Endodermal cell (in vitro differentiated cells): ENCODE measurements at regions not wholly inside any gene's neighbourhood (a gene's known extent, or its start where the extent isn't known, plus 50 kb on each side); places are given as distances from the start of the nearest gene placed in this dataset.

Experiments
- DNase-seq: peaks from one replicate; pipeline ENCODE4 v3.0.0-alpha.2; 2017
- H3K27ac ChIP-seq: 2 replicates; pipeline ENCODE4 v1.5.1; 2013; ENCODE audit warnings: mild to moderate bottlenecking, low read depth, low read length, moderate library complexity
- H3K27me3 ChIP-seq: 2 replicates; pipeline ENCODE4 v1.6.1; 2013; ENCODE audit warnings: mild to moderate bottlenecking, low read length, moderate library complexity; ENCODE audit not compliant: insufficient read depth, control insufficient read depth, poor library complexity, severe bottlenecking
- H3K36me3 ChIP-seq: 2 replicates; pipeline ENCODE4 v1.7.0; 2013; ENCODE audit warnings: mild to moderate bottlenecking, low read length, moderate library complexity; ENCODE audit not compliant: control insufficient read depth, insufficient read depth
- H3K4me1 ChIP-seq: one replicate; pipeline ENCODE4 v1.7.0; 2013; ENCODE audit warnings: low read length; ENCODE audit not compliant: control insufficient read depth, insufficient read depth
- H3K4me3 ChIP-seq: 2 replicates; pipeline ENCODE4 v1.5.1; 2013; ENCODE audit warnings: mild to moderate bottlenecking, low read length, moderate library complexity
- H3K9ac ChIP-seq: 2 replicates; pipeline ENCODE4 v1.6.1; 2013; ENCODE audit warnings: mild to moderate bottlenecking, low read length, moderate library complexity; ENCODE audit not compliant: poor library complexity, severe bottlenecking; ENCODE audit errors: extremely low read depth
- H3K9me3 ChIP-seq: 2 replicates; pipeline ENCODE4 v1.6.1; 2013; ENCODE audit warnings: mild to moderate bottlenecking, low read length, moderate library complexity; ENCODE audit not compliant: control insufficient read depth
- H3K27ac Mint-ChIP-seq: 2 replicates; pipeline ENCODE4 v1.8.0; 2020; ENCODE audit warnings: mixed read lengths
- H3K27me3 Mint-ChIP-seq: 2 replicates; pipeline ENCODE4 v1.8.0; 2021; ENCODE audit warnings: mild to moderate bottlenecking, mixed read lengths; ENCODE audit not compliant: insufficient read depth
- H3K36me3 Mint-ChIP-seq: 2 replicates; pipeline ENCODE4 v1.8.0; 2020; ENCODE audit warnings: low read depth, mixed read lengths
- H3K4me1 Mint-ChIP-seq: 2 replicates; pipeline ENCODE4 v1.8.0; 2020; ENCODE audit warnings: mixed read lengths
- H3K4me3 Mint-ChIP-seq: 2 replicates; pipeline ENCODE4 v1.8.0; 2020; ENCODE audit warnings: mild to moderate bottlenecking, moderate library complexity, mixed read lengths
- H3K9me3 Mint-ChIP-seq: 2 replicates; pipeline ENCODE4 v1.8.0; 2020; ENCODE audit warnings: mild to moderate bottlenecking, mixed read lengths
- WGBS, 2 experiments: methylation state at CpG; one replicate each; pipeline versions ENCODE4 v1.1.5 to v1.1.7; 2013; ENCODE audit warnings: missing lambda C conversion rate in 2 of 2, mixed read lengths in 1 of 2; ENCODE audit not compliant: insufficient coverage in 1 of 2, insufficient read length in 1 of 2; 5-methylcytosine and 5-hydroxymethylcytosine counted together
- TF ChIP-seq, protein P1 (sequence below): fragments of 200-600 bp; sonication (generic); conservative IDR thresholded peaks from 2 replicates; pipeline ENCODE4 v1.5.0; 2021; ENCODE audit warnings: antibody characterized with exemption, mild to moderate bottlenecking

DNA sequence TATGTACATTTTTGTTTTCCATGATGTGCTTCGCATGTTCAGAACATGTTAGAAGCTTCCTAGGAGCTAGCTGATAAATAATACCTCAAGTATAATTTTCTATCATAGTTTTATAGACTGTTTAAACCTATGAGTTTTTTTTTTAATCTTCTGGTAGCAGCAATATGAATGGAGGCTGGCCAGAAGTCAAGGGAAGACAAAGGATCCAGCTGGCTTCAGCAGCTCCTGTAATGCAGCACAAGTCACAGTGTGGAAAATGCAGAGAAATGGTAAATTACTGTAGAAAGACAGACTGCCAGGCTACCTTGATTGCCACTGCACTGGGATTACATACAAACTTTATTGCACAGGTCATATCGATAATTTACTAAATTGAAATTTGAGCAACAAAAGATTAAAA lies 537.9 kb downstream of the IQCM start:
- no peak overlapping the region for H3K4me3 ChIP-seq
- TF ChIP-seq, protein P1, sequence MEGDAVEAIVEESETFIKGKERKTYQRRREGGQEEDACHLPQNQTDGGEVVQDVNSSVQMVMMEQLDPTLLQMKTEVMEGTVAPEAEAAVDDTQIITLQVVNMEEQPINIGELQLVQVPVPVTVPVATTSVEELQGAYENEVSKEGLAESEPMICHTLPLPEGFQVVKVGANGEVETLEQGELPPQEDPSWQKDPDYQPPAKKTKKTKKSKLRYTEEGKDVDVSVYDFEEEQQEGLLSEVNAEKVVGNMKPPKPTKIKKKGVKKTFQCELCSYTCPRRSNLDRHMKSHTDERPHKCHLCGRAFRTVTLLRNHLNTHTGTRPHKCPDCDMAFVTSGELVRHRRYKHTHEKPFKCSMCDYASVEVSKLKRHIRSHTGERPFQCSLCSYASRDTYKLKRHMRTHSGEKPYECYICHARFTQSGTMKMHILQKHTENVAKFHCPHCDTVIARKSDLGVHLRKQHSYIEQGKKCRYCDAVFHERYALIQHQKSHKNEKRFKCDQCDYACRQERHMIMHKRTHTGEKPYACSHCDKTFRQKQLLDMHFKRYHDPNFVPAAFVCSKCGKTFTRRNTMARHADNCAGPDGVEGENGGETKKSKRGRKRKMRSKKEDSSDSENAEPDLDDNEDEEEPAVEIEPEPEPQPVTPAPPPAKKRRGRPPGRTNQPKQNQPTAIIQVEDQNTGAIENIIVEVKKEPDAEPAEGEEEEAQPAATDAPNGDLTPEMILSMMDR = no peak
- H3K9ac ChIP-seq = no peak overlapping the region
- H3K9me3 ChIP-seq = no peaks in the 10 kb centered on the region
- H3K36me3 ChIP-seq = no peaks in the 10 kb centered on the region
- WGBS, 2 experiments = 87% methylated on average over 2 of the region's 2 CpGs; no CpG with 5 or more reads in 1 of the 2 experiments
- Mint-ChIP-seq H3K4me1 (no peaks in the 10 kb centered on the region), H3K9me3 (no peaks in the 10 kb centered on the region), H3K27me3 (no peaks in the 10 kb centered on the region), H3K4me3 (no peak overlapping the region), H3K27ac (no peak overlapping the region), H3K36me3 (no peaks in the 10 kb centered on the region)
- DNase-seq = no peak
- H3K4me1 ChIP-seq = no peaks in the 10 kb centered on the region
- H3K27me3 ChIP-seq = no peaks in the 10 kb centered on the region
- H3K27ac ChIP-seq = no peak overlapping the region

DNA sequence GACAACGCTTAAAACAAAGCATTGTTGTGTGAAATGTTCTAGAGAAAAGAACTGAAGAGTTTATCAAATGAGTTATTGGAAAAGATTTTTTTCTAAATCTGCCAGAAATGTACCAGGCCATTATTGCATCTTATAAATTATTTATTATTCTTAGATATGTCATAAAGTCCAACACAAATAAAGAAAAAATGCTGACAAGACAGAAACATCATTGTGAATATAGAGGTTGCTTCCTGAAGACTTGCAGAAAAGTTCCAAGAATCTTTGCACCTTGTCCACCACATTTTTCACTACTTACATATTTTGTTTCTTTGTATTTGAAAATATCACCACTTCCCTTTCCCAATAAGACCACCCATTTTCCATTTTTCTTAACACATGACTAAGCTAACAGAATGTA lies 545.8 kb downstream of the IQCM start:
- WGBS, 2 experiments = 94 to 100% methylated on average over 1 of the region's 1 CpG
- peaks cover 3% of the 10 kb centered on the region for H3K27me3 Mint-ChIP-seq
- Histone ChIP-seq H3K9ac (no peak overlapping the region), H3K4me1 (no peaks in the 10 kb centered on the region), H3K36me3 (no peaks in the 10 kb centered on the region), H3K27me3 (no peaks in the 10 kb centered on the region), H3K27ac (no peak overlapping the region), H3K9me3 (peaks cover 2% of the 10 kb centered on the region), H3K4me3 (no peak overlapping the region)
- H3K27ac Mint-ChIP-seq = no peak overlapping the region
- DNase-seq = no peak
- TF ChIP-seq, protein P1 = no peak
- no peaks in the 10 kb centered on the region for H3K9me3 Mint-ChIP-seq
- no peaks in the 10 kb centered on the region for H3K4me1 Mint-ChIP-seq
- H3K36me3 Mint-ChIP-seq = no peaks in the 10 kb centered on the region
- no peak overlapping the region for H3K4me3 Mint-ChIP-seq

DNA sequence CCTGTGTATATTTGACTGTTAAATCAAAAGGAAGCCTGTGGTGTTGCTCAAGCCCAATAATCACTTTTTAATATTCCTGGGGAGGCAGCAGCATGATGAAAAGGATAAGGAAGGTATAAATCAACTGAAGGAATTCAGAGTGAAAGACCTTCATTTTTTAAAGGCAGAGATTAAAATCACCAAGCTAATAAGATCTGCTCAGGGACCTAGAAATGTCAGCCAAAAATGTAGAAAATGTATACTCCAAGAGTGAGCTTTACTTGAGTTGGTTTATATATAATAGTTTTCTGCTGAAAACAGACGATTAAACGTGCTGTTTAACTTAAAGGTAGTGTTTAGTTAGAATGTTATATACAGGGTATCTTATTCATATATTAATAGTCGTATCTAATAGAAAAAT lies 549.3 kb downstream of the IQCM start:
- TF ChIP-seq, protein P1 = no peak
- H3K4me1 Mint-ChIP-seq = no peaks in the 10 kb centered on the region
- no peaks in the 10 kb centered on the region for H3K36me3 Mint-ChIP-seq
- DNase-seq = no peak
- H3K9me3 Mint-ChIP-seq = no peaks in the 10 kb centered on the region
- Histone ChIP-seq H3K27me3 (no peaks in the 10 kb centered on the region), H3K27ac (no peak overlapping the region), H3K4me3 (no peak overlapping the region), H3K9ac (no peak overlapping the region), H3K36me3 (no peaks in the 10 kb centered on the region), H3K9me3 (peaks cover 7% of the 10 kb centered on the region), H3K4me1 (no peaks in the 10 kb centered on the region)
- no peak overlapping the region for H3K4me3 Mint-ChIP-seq
- H3K27me3 Mint-ChIP-seq = peaks cover 3% of the 10 kb centered on the region
- H3K27ac Mint-ChIP-seq = peak overlapping the region; percentile 35
- WGBS, 2 experiments = 82% methylated on average over 2 of the region's 3 CpGs; no CpG with 5 or more reads in 1 of the 2 experiments
